ENCODE measurements at regions not wholly inside any gene's neighbourhood (a gene's known extent, or its start where the extent isn't known, plus 50 kb on each side); places are given as distances from the start of the nearest gene placed in this dataset.

DNA sequence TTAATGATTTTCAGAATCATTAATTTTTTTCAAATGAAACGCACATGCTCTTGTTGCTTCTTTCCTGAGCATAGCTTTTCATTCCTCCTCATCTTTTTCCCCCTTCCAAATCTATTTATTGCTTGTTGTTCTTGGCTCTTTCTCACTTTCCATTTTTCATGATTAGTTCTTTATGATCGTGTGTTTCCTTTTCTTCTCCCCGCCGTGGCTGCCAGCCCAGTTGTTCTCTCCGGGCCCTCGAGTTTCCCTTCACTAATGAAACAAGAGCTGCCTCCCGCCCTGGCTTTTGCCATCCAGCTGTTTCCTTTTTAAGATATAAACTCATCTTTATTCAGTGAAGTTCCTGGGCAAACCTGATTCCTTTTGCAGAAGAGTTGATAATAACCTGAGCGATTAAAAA lies 170.2 kb upstream of the NR2F2 start:
- TF ChIP-seq, protein P1, sequence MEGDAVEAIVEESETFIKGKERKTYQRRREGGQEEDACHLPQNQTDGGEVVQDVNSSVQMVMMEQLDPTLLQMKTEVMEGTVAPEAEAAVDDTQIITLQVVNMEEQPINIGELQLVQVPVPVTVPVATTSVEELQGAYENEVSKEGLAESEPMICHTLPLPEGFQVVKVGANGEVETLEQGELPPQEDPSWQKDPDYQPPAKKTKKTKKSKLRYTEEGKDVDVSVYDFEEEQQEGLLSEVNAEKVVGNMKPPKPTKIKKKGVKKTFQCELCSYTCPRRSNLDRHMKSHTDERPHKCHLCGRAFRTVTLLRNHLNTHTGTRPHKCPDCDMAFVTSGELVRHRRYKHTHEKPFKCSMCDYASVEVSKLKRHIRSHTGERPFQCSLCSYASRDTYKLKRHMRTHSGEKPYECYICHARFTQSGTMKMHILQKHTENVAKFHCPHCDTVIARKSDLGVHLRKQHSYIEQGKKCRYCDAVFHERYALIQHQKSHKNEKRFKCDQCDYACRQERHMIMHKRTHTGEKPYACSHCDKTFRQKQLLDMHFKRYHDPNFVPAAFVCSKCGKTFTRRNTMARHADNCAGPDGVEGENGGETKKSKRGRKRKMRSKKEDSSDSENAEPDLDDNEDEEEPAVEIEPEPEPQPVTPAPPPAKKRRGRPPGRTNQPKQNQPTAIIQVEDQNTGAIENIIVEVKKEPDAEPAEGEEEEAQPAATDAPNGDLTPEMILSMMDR (conservative IDR thresholded peaks at IDR 0.05; ENCODE audit: low read depth, low read length), result no peak
- no peak for TF ChIP-seq EZH2 (IDR thresholded peaks at IDR 0.05; ENCODE audit: borderline replicate concordance, low read depth, low read length, poor library complexity, severe bottlenecking)
- Histone ChIP-seq H3K36me3 (ENCODE audit: insufficient read depth, low read length, poor library complexity, severe bottlenecking) (no peaks in the 10 kb centered on the region), H3K27me3 (replicated peaks; ENCODE audit: insufficient read depth, low read depth, low read length, poor library complexity) (no peaks in the 10 kb centered on the region), H3K4me1 (ENCODE audit: insufficient read depth, low read length, poor library complexity, severe bottlenecking) (peaks cover 18% of the 10 kb centered on the region), H3K4me3 (ENCODE audit: low read depth, low read length, poor library complexity, severe bottlenecking) (no peak overlapping the region), H3K27ac (ENCODE audit: low read depth, low read length, poor library complexity, severe bottlenecking) (no peak overlapping the region), H3K9me3 (ENCODE audit: low read depth, low read length, poor library complexity, severe bottlenecking) (no peaks in the 10 kb centered on the region)
- POLR2A ChIA-PET (ENCODE audit: low non-redundant PET), result no interaction called here
- CTCF ChIA-PET, result interaction anchor here (0.6 kb wide), 1 partner anchor 89 kb away, joined by 4 read pairs; no protein-coding TSS in a partner anchor
- no TSS peak for BruUV-seq (replicated peaks)
- intact Hi-C loops (cut with micrococcal nuclease; ENCODE audit: unreplicated experiment), result no loop called here
- peak; percentile 64 for DNase-seq (ENCODE audit: low spot score)

DNA sequence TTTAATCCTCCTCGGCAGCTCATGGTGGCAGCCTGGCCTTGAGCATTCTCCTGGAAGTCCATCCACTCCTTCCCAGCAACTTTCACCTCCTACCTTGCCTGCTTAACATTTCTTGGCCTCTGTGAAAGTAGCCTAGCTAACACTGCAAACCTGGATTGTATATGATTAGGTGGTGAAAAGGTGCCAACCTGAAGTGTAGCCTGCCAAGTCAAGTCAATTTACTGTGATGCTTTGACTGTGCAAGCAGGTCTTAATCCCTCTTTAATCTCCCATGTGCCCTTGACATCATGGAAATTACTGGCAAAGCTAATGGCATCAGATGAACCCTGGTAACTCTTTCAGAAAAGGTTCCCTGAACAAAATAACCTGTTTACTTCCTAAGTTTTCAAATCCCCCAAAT lies 169.7 kb upstream of the NR2F2 start:
- H3K4me3 ChIP-seq (ENCODE audit: low read depth, low read length, poor library complexity, severe bottlenecking), result no peak overlapping the region
- ChIA-PET CTCF (interaction anchor here (0.6 kb wide), 1 partner anchor 90 kb away, joined by 4 read pairs; no protein-coding TSS in a partner anchor), POLR2A (ENCODE audit: low non-redundant PET) (no interaction called here)
- peaks cover 18% of the 10 kb centered on the region for H3K4me1 ChIP-seq (ENCODE audit: insufficient read depth, low read length, poor library complexity, severe bottlenecking)
- H3K36me3 ChIP-seq (ENCODE audit: insufficient read depth, low read length, poor library complexity, severe bottlenecking), result no peaks in the 10 kb centered on the region
- DNase-seq (ENCODE audit: low spot score), result no peak
- H3K9me3 ChIP-seq (ENCODE audit: low read depth, low read length, poor library complexity, severe bottlenecking), result no peaks in the 10 kb centered on the region
- H3K27me3 ChIP-seq (replicated peaks; ENCODE audit: insufficient read depth, low read depth, low read length, poor library complexity), result no peaks in the 10 kb centered on the region
- H3K27ac ChIP-seq (ENCODE audit: low read depth, low read length, poor library complexity, severe bottlenecking), result no peak overlapping the region
- no peak for TF ChIP-seq EZH2 (IDR thresholded peaks at IDR 0.05; ENCODE audit: borderline replicate concordance, low read depth, low read length, poor library complexity, severe bottlenecking)
- TF ChIP-seq, protein P1 (conservative IDR thresholded peaks at IDR 0.05; ENCODE audit: low read depth, low read length), result no peak
- intact Hi-C loops (cut with micrococcal nuclease; ENCODE audit: unreplicated experiment), result no loop called here
- no TSS peak for BruUV-seq (replicated peaks)

DNA sequence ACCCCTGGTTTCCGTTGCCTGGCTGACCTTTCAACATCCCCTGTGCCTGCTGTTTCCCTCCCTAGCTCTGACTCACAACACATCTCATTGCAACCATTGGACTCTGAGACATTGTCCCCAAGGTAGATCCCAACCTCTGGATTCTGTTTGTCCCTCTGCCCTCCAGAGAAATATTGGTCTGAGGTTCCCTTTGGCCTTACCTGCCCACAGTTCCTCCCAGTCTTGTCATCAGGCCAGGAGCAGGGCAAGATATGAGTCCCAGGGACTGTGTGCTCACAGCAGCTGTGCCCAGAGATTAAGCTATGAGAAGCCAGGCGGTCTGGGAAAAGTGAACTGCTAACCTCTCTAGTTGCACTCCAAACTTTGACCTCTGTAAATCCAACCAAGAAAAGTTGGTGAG lies 168.2 kb upstream of the NR2F2 start:
- TF ChIP-seq EZH2 (IDR thresholded peaks at IDR 0.05; ENCODE audit: borderline replicate concordance, low read depth, low read length, poor library complexity, severe bottlenecking), result no peak
- TF ChIP-seq, protein P1 (conservative IDR thresholded peaks at IDR 0.05; ENCODE audit: low read depth, low read length), result no peak
- CTCF ChIA-PET, result no interaction called here
- BruUV-seq (replicated peaks), result no TSS peak
- Histone ChIP-seq H3K27me3 (replicated peaks; ENCODE audit: insufficient read depth, low read depth, low read length, poor library complexity) (no peaks in the 10 kb centered on the region), H3K27ac (ENCODE audit: low read depth, low read length, poor library complexity, severe bottlenecking) (no peak overlapping the region), H3K4me1 (ENCODE audit: insufficient read depth, low read length, poor library complexity, severe bottlenecking) (peaks cover 18% of the 10 kb centered on the region), H3K4me3 (ENCODE audit: low read depth, low read length, poor library complexity, severe bottlenecking) (no peak overlapping the region), H3K9me3 (ENCODE audit: low read depth, low read length, poor library complexity, severe bottlenecking) (no peaks in the 10 kb centered on the region), H3K36me3 (ENCODE audit: insufficient read depth, low read length, poor library complexity, severe bottlenecking) (no peaks in the 10 kb centered on the region)
- intact Hi-C loops (cut with micrococcal nuclease; ENCODE audit: unreplicated experiment), result no loop called here
- POLR2A ChIA-PET (ENCODE audit: low non-redundant PET), result no interaction called here
- no peak for DNase-seq (ENCODE audit: low spot score)
